ENCODE measurements at regions not wholly inside any gene's neighbourhood (a gene's known extent, or its start where the extent isn't known, plus 50 kb on each side); places are given as distances from the start of the nearest gene placed in this dataset.

DNA sequence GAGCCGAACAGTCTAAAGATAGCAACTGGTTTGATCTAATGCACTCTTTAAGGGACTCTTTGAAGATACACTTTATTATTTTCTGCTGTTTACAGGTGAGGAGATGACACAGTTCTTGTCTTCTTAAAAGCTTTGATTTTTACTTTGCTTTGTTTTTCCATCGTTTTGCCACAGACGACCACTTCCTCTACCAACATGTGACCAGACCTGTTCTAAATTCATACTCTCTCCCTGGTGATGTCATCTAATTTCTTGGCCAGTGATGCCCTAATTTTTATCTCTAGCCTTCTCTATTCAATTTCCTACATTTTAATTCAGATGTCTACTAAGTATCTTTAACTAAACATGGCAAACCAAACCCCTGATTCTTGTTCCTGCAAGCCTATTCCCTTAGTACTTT lies 583.4 kb upstream of the ITGA1 start:
- 55 to 58% methylated on average over 3 of the region's 3 CpGs for WGBS, 2 donors
- Histone ChIP-seq H3K9me3 (peaks cover 0 to 3% (median 0%) of the 10 kb centered on the region in 3 donors), H3K4me1 (no peaks in the 10 kb centered on the region), H3K36me3 (no peaks in the 10 kb centered on the region), H3K27me3 (no peaks in the 10 kb centered on the region), H3K27ac (no peak overlapping the region), H3K4me3 (no peak overlapping the region)
- no peak for DNase-seq
- intact Hi-C loops (cut with DNase I): no loop called here
- TF ChIP-seq, protein P1, sequence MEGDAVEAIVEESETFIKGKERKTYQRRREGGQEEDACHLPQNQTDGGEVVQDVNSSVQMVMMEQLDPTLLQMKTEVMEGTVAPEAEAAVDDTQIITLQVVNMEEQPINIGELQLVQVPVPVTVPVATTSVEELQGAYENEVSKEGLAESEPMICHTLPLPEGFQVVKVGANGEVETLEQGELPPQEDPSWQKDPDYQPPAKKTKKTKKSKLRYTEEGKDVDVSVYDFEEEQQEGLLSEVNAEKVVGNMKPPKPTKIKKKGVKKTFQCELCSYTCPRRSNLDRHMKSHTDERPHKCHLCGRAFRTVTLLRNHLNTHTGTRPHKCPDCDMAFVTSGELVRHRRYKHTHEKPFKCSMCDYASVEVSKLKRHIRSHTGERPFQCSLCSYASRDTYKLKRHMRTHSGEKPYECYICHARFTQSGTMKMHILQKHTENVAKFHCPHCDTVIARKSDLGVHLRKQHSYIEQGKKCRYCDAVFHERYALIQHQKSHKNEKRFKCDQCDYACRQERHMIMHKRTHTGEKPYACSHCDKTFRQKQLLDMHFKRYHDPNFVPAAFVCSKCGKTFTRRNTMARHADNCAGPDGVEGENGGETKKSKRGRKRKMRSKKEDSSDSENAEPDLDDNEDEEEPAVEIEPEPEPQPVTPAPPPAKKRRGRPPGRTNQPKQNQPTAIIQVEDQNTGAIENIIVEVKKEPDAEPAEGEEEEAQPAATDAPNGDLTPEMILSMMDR (IDR thresholded peaks at IDR 0.05): no peak
- TF ChIP-seq POLR2A (IDR thresholded peaks at IDR 0.05): no peak

Small RNA genes lying in the stretch of these regions (small RNA-seq; reads per million reads assigned to genes)
- 0 to 0.30 (median 0.09) reads per million in 4 donors for gene RNA5SP182

All from esophagus squamous epithelium (tissue), 5 donors.